Left cardiac atrium (tissue), 4 donors: ENCODE measurements at regions not wholly inside any gene's neighbourhood (a gene's known extent, or its start where the extent isn't known, plus 50 kb on each side); places are given as distances from the start of the nearest gene placed in this dataset.
"Not testable (repeated sequence)": the region's sequence is repeated elsewhere in the genome, so short reads cannot be mapped to it uniquely, and the experiment has no call there.

Source experiments
- ATAC-seq, 2 donors: fragments of 200-7000 bp; cut with Tn5 transposase; one replicate each; pipeline ENCODE4 v1.9.1; 2020; ENCODE audit warnings: mild to moderate bottlenecking in 2 of 2, moderate library complexity in 2 of 2
- DNase-seq: peaks from one replicate; pipeline ENCODE4 v3.0.0-alpha.2; 2020
- intact Hi-C, 2 donors: fragments of 100-400 bp; cut with DNase I; formaldehyde crosslinking; loops; one replicate each; pipeline versions ENCODE4 v1.14.1 to v1.15.1; 2022 to 2023
- donor health status: DM: no; HTN: yes; CAD: no.
- donor health status: DM: no; HTN: yes; CAD: no; lungs with severe emphysema.
- donor health status: DM: yes; HTN: yes; CAD: no.
- donor health status: Dilated cardiomyopathy.

- ATAC-seq (no peak), DNase-seq (no peak)
- intact Hi-C loops: no loop called here
These were observed 72.1 kb upstream of the SLC13A1 start for GRCh38 chr7:123271856-123272255.

GRCh38 chr7:123271231-123271630, 71.5 kb upstream of the SLC13A1 start:
- no peak for DNase-seq
- intact Hi-C loops: no loop called here
- ATAC-seq: peak in 1 of 2 donors; percentile 57

GRCh38 chr7:123270570-123270969, 70.8 kb upstream of the SLC13A1 start:
- intact Hi-C loops: no loop called here
- ATAC-seq: no peak

GRCh38 chr7:123265853-123266252, 66.1 kb upstream of the SLC13A1 start:
- ATAC-seq (peak in 1 of 2 donors; percentile 51), DNase-seq (no peak)
- intact Hi-C loops: no loop called here

More at GRCh38 chr7:123270570-123270969, 70.8 kb upstream of the SLC13A1 start:
- DNase-seq: no peak

GRCh38 chr7:123264820-123265219, 65.1 kb upstream of the SLC13A1 start:
- DNase-seq, intact Hi-C loops: not testable (repeated sequence)

GRCh38 chr7:123260428-123260960, 60.7 kb upstream of the SLC13A1 start:
- DNase-seq (no peak), ATAC-seq (no peak)
- intact Hi-C loops: no loop called here

More at GRCh38 chr7:123264820-123265219, 65.1 kb upstream of the SLC13A1 start:
- ATAC-seq: not testable (repeated sequence)

- intact Hi-C loops: no loop called here
- no peak for ATAC-seq
- DNase-seq: no peak
These were observed 60.0 kb upstream of the SLC13A1 start for GRCh38 chr7:123259759-123260158.
